Motor neuron (in vitro differentiated cells): ENCODE measurements at regions not wholly inside any gene's neighbourhood (a gene's known extent, or its start where the extent isn't known, plus 50 kb on each side); places are given as distances from the start of the nearest gene placed in this dataset.
A peak's percentile ranks its signal among the peaks of the same experiment; 100 is the strongest.
"Not testable (repeated sequence)": the region's sequence is repeated elsewhere in the genome, so short reads cannot be mapped to it uniquely, and the experiment has no call there.

Experiments used
- ATAC-seq, 8 experiments: fragments of 200-7000 bp; cut with Tn5 transposase; replicated peaks in 6 of 8; 2 replicates each; pipeline ENCODE4 v1.8.0; 2021; ENCODE audit warnings: mild to moderate bottlenecking in 8 of 8, moderate library complexity in 8 of 8
- H3K27ac ChIP-seq, 2 donors: fragments of 250-450 bp; sonication (Bioruptor Pico); 2 replicates each; pipeline ENCODE4 v1.9.0; 2021; ENCODE audit warnings: antibody characterized with exemption in 2 of 2, mild to moderate bottlenecking in 2 of 2, moderate library complexity in 1 of 2
- H3K4me1 ChIP-seq, 2 donors: fragments of 250-450 bp; sonication (Bioruptor Pico); replicated peaks in 1 of 2; 2 replicates each; pipeline ENCODE4 v1.6.1; 2021; ENCODE audit warnings: antibody characterized with exemption in 2 of 2, mild to moderate bottlenecking in 2 of 2, moderate library complexity in 1 of 2
- H3K4me3 ChIP-seq, 5 donors: fragments of 250-450 bp; sonication (Bioruptor Pico); 2 replicates each; pipeline ENCODE4 v1.9.0; 2021; ENCODE audit warnings: antibody characterized with exemption in 5 of 5, mild to moderate bottlenecking in 5 of 5, moderate library complexity in 4 of 5
- WGBS, 10 experiments: fragments of 450-650 bp; shearing (Covaris generic); methylation state at CpG; one replicate each; pipeline ENCODE4 v1.0.0; 2022; 5-methylcytosine and 5-hydroxymethylcytosine counted together
- in situ Hi-C, 9 experiments: fragments of 400-800 bp; cut with MboI; loops; one replicate each; pipeline ENCODE4 v1.15.0; 2021; ENCODE audit warnings: low sequenced_read_pairs in 9 of 9, low pct_unique_long_range_greater_than_20kb in 2 of 9; ENCODE audit not compliant: unreplicated experiment in 9 of 9

GRCh38 chr1:114258633-114259032, 105.0 kb upstream of the SYT6 start:
- in situ Hi-C loops: no loop called here

GRCh38 chr1:114258074-114258473, 104.4 kb upstream of the SYT6 start:
- in situ Hi-C loops: no loop called here
- WGBS, 10 experiments: 59 to 100% (median 79%) methylated on average over 1 to 3 of the region's 3 CpGs; no CpG with 5 or more reads in 2 of the 10 experiments
- no peak for ATAC-seq
- Histone ChIP-seq H3K4me1 (peaks cover 0 to 6% of the 10 kb centered on the region in 2 donors), H3K27ac (no peak overlapping the region), H3K4me3 (no peak overlapping the region)

More at GRCh38 chr1:114258633-114259032, 105.0 kb upstream of the SYT6 start:
- Histone ChIP-seq H3K27ac (no peak overlapping the region), H3K4me1 (peaks cover 0 to 6% of the 10 kb centered on the region in 2 donors), H3K4me3 (no peak overlapping the region)
- WGBS, 10 experiments: 21 to 96% (median 92%) methylated on average over 2 to 4 of the region's 4 CpGs; no CpG with 5 or more reads in 2 of the 10 experiments
- no peak for ATAC-seq

- no peak overlapping the region for H3K27ac ChIP-seq
- in situ Hi-C loops: no loop called here
- 63 to 100% (median 85%) methylated on average over 1 of the region's 1 CpG; no CpG with 5 or more reads in 4 of the 10 experiments for WGBS, 10 experiments
Observed at GRCh38 chr1:114257554-114257953, 103.9 kb upstream of the SYT6 start.

GRCh38 chr1:114253900-114254299, 100.2 kb upstream of the SYT6 start:
- Histone ChIP-seq H3K4me1 (no peaks in the 10 kb centered on the region), H3K27ac (no peak overlapping the region), H3K4me3 (no peak overlapping the region)
- 23 to 100% (median 87%) methylated on average over 1 of the region's 1 CpG for WGBS, 10 experiments
- ATAC-seq: no peak
- in situ Hi-C loops: no loop called here

More at GRCh38 chr1:114257554-114257953, 103.9 kb upstream of the SYT6 start:
- Histone ChIP-seq H3K4me3 (no peak overlapping the region), H3K4me1 (peaks cover 0 to 6% of the 10 kb centered on the region in 2 donors)
- ATAC-seq: no peak

- in situ Hi-C loops: no loop called here
- no peak for ATAC-seq
- Histone ChIP-seq H3K4me1 (no peaks in the 10 kb centered on the region), H3K27ac (no peak overlapping the region), H3K4me3 (no peak overlapping the region)
- 67 to 100% (median 87%) methylated on average over 1 to 3 of the region's 4 CpGs; no CpG with 5 or more reads in 6 of the 10 experiments for WGBS, 10 experiments
Observed at GRCh38 chr1:114251573-114251939, 97.9 kb upstream of the SYT6 start.

- Histone ChIP-seq H3K4me1 (no peaks in the 10 kb centered on the region), H3K27ac (no peak overlapping the region), H3K4me3 (no peak overlapping the region)
- 40 to 94% (median 76%) methylated on average over 1 to 12 of the region's 12 CpGs; no CpG with 5 or more reads in 1 of the 10 experiments for WGBS, 10 experiments
- no peak for ATAC-seq
- in situ Hi-C loops: no loop called here
Observed at GRCh38 chr1:114250683-114251572, 97.3 kb upstream of the SYT6 start.

GRCh38 chr1:114249691-114250090, 96.0 kb upstream of the SYT6 start:
- in situ Hi-C loops: no loop called here
- 0 to 93% (median 71%) methylated on average over 1 to 6 of the region's 10 CpGs; no CpG with 5 or more reads in 3 of the 10 experiments for WGBS, 10 experiments
- ATAC-seq: no peak

GRCh38 chr1:114248162-114248561, 94.5 kb upstream of the SYT6 start:
- Histone ChIP-seq H3K4me1 (no peaks in the 10 kb centered on the region), H3K27ac (no peak overlapping the region), H3K4me3 (no peak overlapping the region)
- in situ Hi-C loops: no loop called here
- no peak for ATAC-seq
- whole genome bisulfite sequencing, 10 experiments: 0 to 100% (median 75%) methylated on average over 1 to 3 of the region's 3 CpGs; no CpG with 5 or more reads in 3 of the 10 experiments

More at GRCh38 chr1:114249691-114250090, 96.0 kb upstream of the SYT6 start:
- H3K4me1 ChIP-seq: no peaks in the 10 kb centered on the region
- H3K27ac ChIP-seq: no peak overlapping the region
- no peak overlapping the region for H3K4me3 ChIP-seq

- in situ Hi-C loops, H3K27ac ChIP-seq, ATAC-seq, H3K4me1 ChIP-seq, H3K4me3 ChIP-seq: not testable (repeated sequence)
- 60 to 87% (median 72%) methylated on average over 1 to 4 of the region's 43 CpGs; no CpG with 5 or more reads in 7 of the 10 experiments for WGBS, 10 experiments
Observed at GRCh38 chr1:114242531-114243210, 89.0 kb upstream of the SYT6 start.

GRCh38 chr1:114238053-114238452, 84.4 kb upstream of the SYT6 start:
- in situ Hi-C loops: no loop called here
- WGBS, 10 experiments: 40 to 100% (median 76%) methylated on average over 1 to 5 of the region's 5 CpGs; no CpG with 5 or more reads in 1 of the 10 experiments

GRCh38 chr1:114236517-114236916, 82.8 kb upstream of the SYT6 start:
- 40 to 100% (median 73%) methylated on average over 1 to 7 of the region's 7 CpGs for WGBS, 10 experiments
- ATAC-seq: no peak
- Histone ChIP-seq H3K4me1 (no peaks in the 10 kb centered on the region), H3K27ac (no peak overlapping the region), H3K4me3 (no peak overlapping the region)
- in situ Hi-C loops: no loop called here

More at GRCh38 chr1:114238053-114238452, 84.4 kb upstream of the SYT6 start:
- Histone ChIP-seq H3K4me3 (no peak overlapping the region), H3K4me1 (no peaks in the 10 kb centered on the region), H3K27ac (no peak overlapping the region)
- ATAC-seq: no peak

GRCh38 chr1:114235960-114236359, 82.3 kb upstream of the SYT6 start:
- WGBS, 10 experiments: 0 to 100% (median 82%) methylated on average over 1 to 4 of the region's 4 CpGs; no CpG with 5 or more reads in 1 of the 10 experiments
- Histone ChIP-seq H3K27ac (no peak overlapping the region), H3K4me3 (no peak overlapping the region), H3K4me1 (no peaks in the 10 kb centered on the region)
- in situ Hi-C loops: no loop called here
- ATAC-seq: peak in 1 of 8 experiments; percentile 38

GRCh38 chr1:114235281-114235680, 81.6 kb upstream of the SYT6 start:
- ATAC-seq: no peak
- no peak overlapping the region for H3K4me3 ChIP-seq
- in situ Hi-C loops: no loop called here
- no peak overlapping the region for H3K27ac ChIP-seq
- 4 to 65% (median 56%) methylated on average over 1 to 3 of the region's 3 CpGs; no CpG with 5 or more reads in 1 of the 10 experiments for WGBS, 10 experiments
- no peaks in the 10 kb centered on the region for H3K4me1 ChIP-seq
